Endothelial cell of umbilical vein (primary cell): ENCODE measurements at regions not wholly inside any gene's neighbourhood (a gene's known extent, or its start where the extent isn't known, plus 50 kb on each side); places are given as distances from the start of the nearest gene placed in this dataset.

Experiments used
- BruUV-seq: library from RNA; stranded (reverse); fragments of 400-500 nt; replicated peaks from 2 replicates; lab custom pipeline; 2021; lab: Mats Ljungman, UMichigan
- CTCF ChIA-PET: fragments of 300-600, 350-600 bp; sonication (Branson Sonifier 250); formaldehyde crosslinking; loops from one replicate; lab custom pipeline; 2021; ENCODE audit warnings: antibody characterized with exemption, inconsistent platforms; lab: Charles Lee
- POLR2A ChIA-PET: fragments of 300-600, 350-600 bp; sonication (Branson Sonifier 250); formaldehyde crosslinking; loops from one replicate; lab custom pipeline; 2021; ENCODE audit warnings: antibody characterized with exemption, inconsistent platforms; lab: Charles Lee
- DNase-seq: peaks from one replicate; pipeline ENCODE4 v3.0.0-alpha.2; 2011; ENCODE audit warnings: low read depth, low spot score
- FAIRE-seq: peaks from 2 replicates; lab custom pipeline; 2011; peaks lifted over from hg19 to GRCh38; lab: Jason Lieb, UNC
- H2AFZ ChIP-seq: 2 replicates; pipeline ENCODE4 v1.6.0; 2012; ENCODE audit warnings: low read depth, low read length, control low read depth, inconsistent platforms
- H3K27ac ChIP-seq: 2 replicates; pipeline ENCODE4 v1.5.1; 2011; ENCODE audit warnings: low read depth, mild to moderate bottlenecking, control low read depth, low read length, moderate library complexity; ENCODE audit not compliant: insufficient read depth
- H3K27me3 ChIP-seq, 2 experiments: 2 replicates each; pipeline versions ENCODE4 v1.6.0 to v1.6.1; 2011; ENCODE audit warnings: low read length in 2 of 2, mixed read lengths in 1 of 2; ENCODE audit not compliant: control insufficient read depth in 2 of 2, insufficient read depth in 2 of 2
- H3K36me3 ChIP-seq, 2 experiments: 2 replicates in 1 of 2; 3 replicates in 1 of 2; pipeline ENCODE4 v1.5.1; 2011; ENCODE audit warnings: low read length in 2 of 2, mild to moderate bottlenecking in 1 of 2, moderate library complexity in 1 of 2; ENCODE audit not compliant: control insufficient read depth in 2 of 2, insufficient read depth in 2 of 2; ENCODE audit errors: extremely low read depth in 1 of 2
- H3K4me1 ChIP-seq: 3 replicates; pipeline ENCODE4 v1.5.1; 2011; ENCODE audit warnings: mild to moderate bottlenecking, low read length; ENCODE audit not compliant: control insufficient read depth, insufficient read depth; ENCODE audit errors: extremely low read depth
- H3K4me2 ChIP-seq: 2 replicates; pipeline ENCODE4 v1.6.1; 2011; ENCODE audit warnings: low read length, control low read depth, mixed read lengths; ENCODE audit not compliant: insufficient read depth
- H3K4me3 ChIP-seq, 3 experiments: fragments of 200-600 bp in 1 of 3; sonication (generic), shearing (Covaris generic) in 1 of 3; replicated peaks in 1 of 3; 2 replicates each; pipeline ENCODE4 v1.5.1; 2011 to 2016; ENCODE audit warnings: control low read depth in 3 of 3, low read length in 3 of 3, mild to moderate bottlenecking in 2 of 3, inconsistent platforms in 1 of 3, low read depth in 1 of 3, moderate library complexity in 1 of 3; ENCODE audit not compliant: insufficient read depth in 1 of 3
- H3K79me2 ChIP-seq: 2 replicates; pipeline ENCODE4 v1.6.0; 2012; ENCODE audit warnings: low read length, inconsistent platforms; ENCODE audit not compliant: control insufficient read depth, insufficient read depth
- H3K9ac ChIP-seq: replicated peaks from 2 replicates; pipeline ENCODE3; 2011; ENCODE audit warnings: low read length, control low read depth; ENCODE audit not compliant: insufficient read depth; ENCODE audit errors: extremely low read depth
- H3K9me1 ChIP-seq: replicated peaks from 3 replicates; pipeline ENCODE4 v1.6.0; 2011; ENCODE audit warnings: mild to moderate bottlenecking, low read length; ENCODE audit not compliant: control insufficient read depth, insufficient read depth; ENCODE audit errors: extremely low read depth
- H3K9me3 ChIP-seq: replicated peaks from 2 replicates; pipeline ENCODE4 v1.5.1; 2012; ENCODE audit warnings: low read length, inconsistent platforms; ENCODE audit not compliant: control insufficient read depth, insufficient read depth
- H4K20me1 ChIP-seq: replicated peaks from 2 replicates; pipeline ENCODE3; 2011; ENCODE audit warnings: mild to moderate bottlenecking, low read length; ENCODE audit not compliant: control insufficient read depth, insufficient read depth; ENCODE audit errors: extremely low read depth
- FOS ChIP-seq: IDR thresholded peaks from 2 replicates; pipeline ENCODE4 v1.6.1; 2011; ENCODE audit warnings: mild to moderate bottlenecking, low read length, moderate library complexity, borderline replicate concordance; ENCODE audit not compliant: insufficient read depth
- GATA2 ChIP-seq: IDR thresholded peaks from 2 replicates; pipeline ENCODE4 v1.7.0; 2011; ENCODE audit warnings: low read depth, mild to moderate bottlenecking, moderate library complexity, mixed read lengths, low read length; ENCODE audit not compliant: insufficient read length, insufficient read depth
- JUN ChIP-seq: IDR thresholded peaks from 2 replicates; pipeline ENCODE4 v1.6.1; 2011; ENCODE audit warnings: borderline replicate concordance, low read depth; ENCODE audit not compliant: insufficient read length, insufficient read depth
- MYC ChIP-seq: IDR thresholded peaks from one replicate; pipeline ENCODE4 v1.6.1; 2011; ENCODE audit warnings: mild to moderate bottlenecking, low read depth, low read length
- POLR2AphosphoS5 ChIP-seq: IDR thresholded peaks from 2 replicates; pipeline ENCODE4 v1.6.1; 2012; ENCODE audit warnings: low read depth, mild to moderate bottlenecking, control low read depth, low read length, moderate library complexity; ENCODE audit not compliant: insufficient read depth
- dilution Hi-C: fragments of 300-500 bp; cut with MboI; formaldehyde crosslinking; loops from one replicate; pipeline ENCODE4 v1.15.0; 2019; ENCODE audit warnings: low sequenced_read_pairs; ENCODE audit not compliant: extremely low pct_ligation_motif_present
- intact Hi-C: fragments of 100-400 bp; cut with micrococcal nuclease; formaldehyde crosslinking; loops from one replicate; pipeline ENCODE4 v1.10.0; 2022
- TF ChIP-seq, protein P1 (sequence below): IDR thresholded peaks from 2 replicates; pipeline ENCODE4 v1.6.1; 2011; ENCODE audit not compliant: insufficient read depth, insufficient read length
- TF ChIP-seq, protein P2 (sequence below), 2 donors: IDR thresholded peaks; 1 replicate in 1 of 2; 2 replicates in 1 of 2; pipeline ENCODE4 v1.5.1; 2011; ENCODE audit warnings: low read length in 2 of 2, mild to moderate bottlenecking in 2 of 2, moderate library complexity in 2 of 2, control low read depth in 1 of 2, inconsistent platforms in 1 of 2, low read depth in 1 of 2; ENCODE audit not compliant: insufficient read depth in 1 of 2; ENCODE audit errors: extremely low read depth in 1 of 2

DNA sequence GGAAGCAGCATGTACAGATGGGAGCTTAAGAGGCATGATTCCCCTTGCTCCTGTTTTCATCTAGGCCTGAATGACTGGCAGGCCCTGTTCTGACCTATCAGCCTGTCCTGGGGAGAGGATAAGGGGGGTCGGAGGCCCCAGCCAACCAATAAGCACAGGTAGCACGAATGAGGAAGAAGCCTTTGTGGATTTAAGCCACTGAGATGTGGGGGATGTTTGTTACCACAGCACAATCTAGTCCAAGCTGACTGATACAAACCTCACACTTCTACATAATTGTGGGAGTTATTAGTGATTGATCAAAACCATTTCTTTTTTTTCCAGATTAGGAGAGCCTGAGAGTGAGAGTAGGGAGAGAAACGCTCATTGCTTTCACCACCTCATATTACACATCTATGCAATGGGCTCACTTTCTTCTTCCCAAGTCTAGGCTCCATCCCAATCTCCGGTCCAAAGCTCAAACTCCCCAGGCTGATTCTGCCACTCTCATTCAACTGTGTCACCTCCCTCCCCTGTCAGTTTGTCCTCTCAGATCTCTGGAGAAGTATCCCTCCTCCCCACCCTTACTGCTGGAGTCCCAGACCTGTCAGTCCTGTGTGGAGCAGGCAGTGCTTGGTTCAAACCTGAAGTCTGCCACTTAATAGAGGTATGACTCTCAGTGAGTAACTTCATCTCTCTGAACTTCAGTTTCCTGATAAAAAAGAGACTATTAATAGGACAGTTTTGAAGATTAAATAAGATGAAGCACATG lies 220.5 kb downstream of the PTPRU start:
- DNase-seq (no peak), FAIRE-seq (no peak)
- Histone ChIP-seq H3K27me3 (no peaks in the 10 kb centered on the region), H4K20me1 (no peaks in the 10 kb centered on the region), H3K4me1 (no peaks in the 10 kb centered on the region), H3K79me2 (no peaks in the 10 kb centered on the region), H3K4me3 (no peak overlapping the region), H3K36me3 (no peaks in the 10 kb centered on the region), H3K27ac (no peak overlapping the region), H3K4me2 (no peak overlapping the region), H3K9me1 (no peaks in the 10 kb centered on the region), H3K9me3 (no peaks in the 10 kb centered on the region), H3K9ac (no peak overlapping the region), H2AFZ (no peak overlapping the region)
- dilution Hi-C loops, result no loop called here
- TF ChIP-seq FOS (no peak), MYC (no peak), JUN (no peak), POLR2AphosphoS5 (no peak), GATA2 (no peak)
- TF ChIP-seq, protein P1, sequence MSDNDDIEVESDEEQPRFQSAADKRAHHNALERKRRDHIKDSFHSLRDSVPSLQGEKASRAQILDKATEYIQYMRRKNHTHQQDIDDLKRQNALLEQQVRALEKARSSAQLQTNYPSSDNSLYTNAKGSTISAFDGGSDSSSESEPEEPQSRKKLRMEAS, result no peak
- TF ChIP-seq, protein P2, sequence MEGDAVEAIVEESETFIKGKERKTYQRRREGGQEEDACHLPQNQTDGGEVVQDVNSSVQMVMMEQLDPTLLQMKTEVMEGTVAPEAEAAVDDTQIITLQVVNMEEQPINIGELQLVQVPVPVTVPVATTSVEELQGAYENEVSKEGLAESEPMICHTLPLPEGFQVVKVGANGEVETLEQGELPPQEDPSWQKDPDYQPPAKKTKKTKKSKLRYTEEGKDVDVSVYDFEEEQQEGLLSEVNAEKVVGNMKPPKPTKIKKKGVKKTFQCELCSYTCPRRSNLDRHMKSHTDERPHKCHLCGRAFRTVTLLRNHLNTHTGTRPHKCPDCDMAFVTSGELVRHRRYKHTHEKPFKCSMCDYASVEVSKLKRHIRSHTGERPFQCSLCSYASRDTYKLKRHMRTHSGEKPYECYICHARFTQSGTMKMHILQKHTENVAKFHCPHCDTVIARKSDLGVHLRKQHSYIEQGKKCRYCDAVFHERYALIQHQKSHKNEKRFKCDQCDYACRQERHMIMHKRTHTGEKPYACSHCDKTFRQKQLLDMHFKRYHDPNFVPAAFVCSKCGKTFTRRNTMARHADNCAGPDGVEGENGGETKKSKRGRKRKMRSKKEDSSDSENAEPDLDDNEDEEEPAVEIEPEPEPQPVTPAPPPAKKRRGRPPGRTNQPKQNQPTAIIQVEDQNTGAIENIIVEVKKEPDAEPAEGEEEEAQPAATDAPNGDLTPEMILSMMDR (IDR thresholded peaks at IDR 0.05; ENCODE audit: extremely low read depth in 1 of 2, insufficient read depth in 1 of 2, low read depth in 1 of 2, low read length in 2 of 2), result no peak
- intact Hi-C loops, result no loop called here
- ChIA-PET POLR2A (no interaction called here), CTCF (interaction anchor here (1.0 kb wide), 1 partner anchor 9 kb away, joined by 3 read pairs; no protein-coding TSS in a partner anchor)
- no TSS peak for BruUV-seq
